Motor neuron (in vitro differentiated cells): ENCODE measurements at regions not wholly inside any gene's neighbourhood (a gene's known extent, or its start where the extent isn't known, plus 50 kb on each side); places are given as distances from the start of the nearest gene placed in this dataset.

Experiments
- ATAC-seq, 8 experiments: fragments of 200-7000 bp; cut with Tn5 transposase; replicated peaks in 6 of 8; 2 replicates each; pipeline ENCODE4 v1.8.0; 2021; ENCODE audit warnings: mild to moderate bottlenecking in 8 of 8, moderate library complexity in 8 of 8
- H3K27ac ChIP-seq, 2 donors: fragments of 250-450 bp; sonication (Bioruptor Pico); 2 replicates each; pipeline ENCODE4 v1.9.0; 2021; ENCODE audit warnings: antibody characterized with exemption in 2 of 2, mild to moderate bottlenecking in 2 of 2, moderate library complexity in 1 of 2
- H3K4me1 ChIP-seq, 2 donors: fragments of 250-450 bp; sonication (Bioruptor Pico); replicated peaks in 1 of 2; 2 replicates each; pipeline ENCODE4 v1.6.1; 2021; ENCODE audit warnings: antibody characterized with exemption in 2 of 2, mild to moderate bottlenecking in 2 of 2, moderate library complexity in 1 of 2
- H3K4me3 ChIP-seq, 5 donors: fragments of 250-450 bp; sonication (Bioruptor Pico); 2 replicates each; pipeline ENCODE4 v1.9.0; 2021; ENCODE audit warnings: antibody characterized with exemption in 5 of 5, mild to moderate bottlenecking in 5 of 5, moderate library complexity in 4 of 5
- WGBS, 10 experiments: fragments of 450-650 bp; shearing (Covaris generic); methylation state at CpG; one replicate each; pipeline ENCODE4 v1.0.0; 2022; 5-methylcytosine and 5-hydroxymethylcytosine counted together
- in situ Hi-C, 9 experiments: fragments of 400-800 bp; cut with MboI; loops; one replicate each; pipeline ENCODE4 v1.15.0; 2021; ENCODE audit warnings: low sequenced_read_pairs in 9 of 9, low pct_unique_long_range_greater_than_20kb in 2 of 9; ENCODE audit not compliant: unreplicated experiment in 9 of 9

- Histone ChIP-seq H3K27ac (no peak overlapping the region), H3K4me1 (peaks cover 7 to 13% of the 10 kb centered on the region in 2 donors), H3K4me3 (no peak overlapping the region)
- ATAC-seq = no peak
- in situ Hi-C loops = loop anchor here in 1 of 9 experiments (25.0 kb wide), 1 partner anchor 138 kb away; no protein-coding TSS in a partner anchor
Observed at GRCh38 chr4:17174751-17175150, 276.3 kb upstream of the LDB2 start.

DNA sequence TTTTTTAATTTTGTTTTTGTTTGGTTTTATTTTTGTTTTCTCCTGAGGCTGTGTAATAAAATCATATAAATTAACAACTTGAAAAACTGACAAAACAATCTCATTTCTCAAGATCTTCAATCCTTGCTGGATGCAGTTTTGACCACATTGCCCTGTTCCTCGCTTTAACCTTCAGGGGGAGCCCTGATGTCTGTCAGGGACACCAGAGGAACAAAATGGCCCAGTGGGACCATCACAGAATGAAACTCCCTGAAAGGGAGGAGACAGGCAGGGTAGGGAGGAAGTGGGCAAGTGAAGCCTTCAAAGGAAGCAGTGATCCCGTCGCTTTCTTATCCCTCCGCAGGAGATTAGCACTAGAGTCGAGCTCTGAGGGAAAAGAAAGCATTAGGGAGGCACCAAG is 274.9 kb upstream of the LDB2 start:
- Histone ChIP-seq H3K27ac (no peak overlapping the region), H3K4me3 (no peak overlapping the region), H3K4me1 (peaks cover 18 to 28% of the 10 kb centered on the region in 2 donors)
- in situ Hi-C loops = loop anchor here in 1 of 9 experiments (25.0 kb wide), 1 partner anchor 139 kb away; no protein-coding TSS in a partner anchor
- ATAC-seq = no peak
- 80 to 100% (median 87%) methylated on average over 1 to 5 of the region's 5 CpGs; no CpG with 5 or more reads in 2 of the 10 experiments for WGBS, 10 experiments

DNA sequence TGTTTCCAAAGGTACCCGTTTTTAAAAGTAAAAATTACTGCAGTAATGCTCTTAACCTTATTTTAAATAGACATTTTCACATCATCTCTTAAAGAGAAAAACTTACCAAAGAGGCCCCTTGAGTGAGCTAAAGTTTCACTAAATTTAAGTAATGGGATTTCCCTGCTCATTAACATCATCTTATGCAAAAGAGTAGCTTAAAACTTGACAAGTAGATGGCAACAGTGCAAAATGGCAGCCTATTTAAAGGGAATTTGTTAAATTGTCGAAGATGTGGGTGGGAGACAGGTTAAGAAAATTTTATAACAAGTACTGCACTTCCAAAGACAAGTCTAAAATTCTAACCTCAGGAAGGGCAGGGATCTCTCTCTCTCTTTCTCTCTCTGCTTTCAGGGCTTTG is 271.7 kb upstream of the LDB2 start:
- no peak overlapping the region for H3K4me3 ChIP-seq
- in situ Hi-C loops = loop anchor here in 1 of 9 experiments (25.0 kb wide), 1 partner anchor 142 kb away; no protein-coding TSS in a partner anchor
- peaks cover 22 to 33% of the 10 kb centered on the region in 2 donors for H3K4me1 ChIP-seq
- no peak overlapping the region for H3K27ac ChIP-seq
- no peak for ATAC-seq
- WGBS, 10 experiments = 50 to 100% (median 67%) methylated on average over 1 to 2 of the region's 2 CpGs; no CpG with 5 or more reads in 3 of the 10 experiments

DNA sequence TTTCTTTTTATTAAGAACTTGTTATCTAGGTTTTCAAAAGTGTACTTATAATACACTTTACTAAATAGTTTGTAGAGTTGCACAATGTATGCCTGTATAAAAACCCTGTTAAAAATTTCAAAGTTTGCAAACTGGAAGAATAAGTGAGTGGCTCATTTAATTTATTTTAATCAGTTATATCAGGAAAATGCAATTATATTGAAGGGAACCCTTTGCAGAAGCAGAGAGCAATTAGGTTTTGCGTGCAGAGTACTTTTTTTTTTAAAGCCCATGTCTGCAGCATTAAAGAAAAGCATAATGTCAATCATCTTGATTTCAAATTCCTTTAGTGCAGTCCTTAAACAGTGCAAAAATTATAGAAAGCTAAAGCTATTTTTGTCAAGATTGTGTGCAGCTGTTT is 271.3 kb upstream of the LDB2 start:
- in situ Hi-C loops = loop anchor here in 1 of 9 experiments (25.0 kb wide), 1 partner anchor 143 kb away; no protein-coding TSS in a partner anchor
- 86 to 100% (median 96%) methylated on average over 1 of the region's 1 CpG; no CpG with 5 or more reads in 2 of the 10 experiments for WGBS, 10 experiments
- peaks cover 22 to 33% of the 10 kb centered on the region in 2 donors for H3K4me1 ChIP-seq

GRCh38 chr4:17168571-17168970 is 270.1 kb upstream of the LDB2 start:
- ATAC-seq = peak; percentile 26 to 100 (median 97)
- Histone ChIP-seq H3K27ac (peak overlapping the region; percentile 10 to 12), H3K4me3 (no peak overlapping the region), H3K4me1 (peaks cover 22 to 33% of the 10 kb centered on the region in 2 donors)
- 0 to 60% (median 10%) methylated on average over 1 of the region's 1 CpG; no CpG with 5 or more reads in 4 of the 10 experiments for WGBS, 10 experiments
- in situ Hi-C loops = loop anchor here in 1 of 9 experiments (25.0 kb wide), 1 partner anchor 144 kb away; no protein-coding TSS in a partner anchor

More for the DNA sequence above, 271.3 kb upstream of the LDB2 start:
- H3K27ac ChIP-seq = no peak overlapping the region
- ATAC-seq = no peak
- H3K4me3 ChIP-seq = no peak overlapping the region

- in situ Hi-C loops = loop anchor here in 1 of 9 experiments (25.0 kb wide), 1 partner anchor 145 kb away; no protein-coding TSS in a partner anchor
- Histone ChIP-seq H3K27ac (no peak overlapping the region), H3K4me1 (peaks cover 22 to 33% of the 10 kb centered on the region in 2 donors), H3K4me3 (no peak overlapping the region)
- peak in 3 of 8 experiments; percentile 4 to 35 (median 33) for ATAC-seq
- WGBS, 10 experiments = 17 to 100% (median 48%) methylated on average over 1 to 5 of the region's 5 CpGs; no CpG with 5 or more reads in 4 of the 10 experiments
Observed at GRCh38 chr4:17166954-17167353, 268.5 kb upstream of the LDB2 start.

DNA sequence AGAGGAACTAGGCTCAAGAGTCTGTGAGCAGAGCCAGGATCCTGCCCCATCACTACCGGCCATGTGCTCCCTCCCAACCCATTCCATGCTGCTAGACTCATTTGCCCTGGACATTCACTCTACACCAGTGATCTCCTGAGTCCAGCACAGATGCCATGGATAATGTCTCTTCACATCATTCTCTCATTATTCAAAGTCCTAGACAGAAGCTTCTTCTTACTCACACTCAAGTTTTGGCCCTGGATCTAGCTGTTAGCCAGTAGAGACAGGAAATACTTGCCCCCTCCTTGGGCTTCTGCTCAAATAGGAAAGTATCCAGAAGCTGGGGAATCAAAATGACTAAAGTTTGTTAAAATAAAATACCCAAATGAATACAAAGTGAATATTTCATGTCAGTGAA is 266.8 kb upstream of the LDB2 start:
- ATAC-seq = no peak
- H3K4me3 ChIP-seq = no peak overlapping the region
- H3K4me1 ChIP-seq = peaks cover 22 to 30% of the 10 kb centered on the region in 2 donors
- in situ Hi-C loops = loop anchor here in 1 of 9 experiments (25.0 kb wide), 1 partner anchor 147 kb away; no protein-coding TSS in a partner anchor
- no peak overlapping the region for H3K27ac ChIP-seq
- 17 to 100% (median 80%) methylated on average over 1 of the region's 1 CpG; no CpG with 5 or more reads in 5 of the 10 experiments for WGBS, 10 experiments

- no peak overlapping the region for H3K27ac ChIP-seq
- ATAC-seq = peak in 2 of 8 experiments; percentile 1 to 8
- H3K4me1 ChIP-seq = peaks cover 22 to 24% of the 10 kb centered on the region in 2 donors
- no peak overlapping the region for H3K4me3 ChIP-seq
- in situ Hi-C loops = loop anchor here in 1 of 9 experiments (25.0 kb wide), 1 partner anchor 148 kb away; no protein-coding TSS in a partner anchor
- WGBS, 10 experiments = 3 to 93% (median 72%) methylated on average over 2 of the region's 2 CpGs; no CpG with 5 or more reads in 1 of the 10 experiments
Observed at GRCh38 chr4:17164666-17165065, 266.2 kb upstream of the LDB2 start.

GRCh38 chr4:17163156-17163771 is 264.8 kb upstream of the LDB2 start:
- peak in 3 of 8 experiments; percentile 23 to 74 (median 58) for ATAC-seq
- no peak overlapping the region for H3K4me3 ChIP-seq
- peaks cover 10% of the 10 kb centered on the region in 2 donors for H3K4me1 ChIP-seq
- WGBS, 10 experiments = 0 to 89% (median 42%) methylated on average over 1 to 2 of the region's 3 CpGs; no CpG with 5 or more reads in 5 of the 10 experiments
- in situ Hi-C loops = loop anchor here in 1 of 9 experiments (25.0 kb wide), 1 partner anchor 149 kb away; no protein-coding TSS in a partner anchor
- no peak overlapping the region for H3K27ac ChIP-seq

- 0 to 95% (median 87%) methylated on average over 3 to 4 of the region's 4 CpGs; no CpG with 5 or more reads in 1 of the 10 experiments for WGBS, 10 experiments
- in situ Hi-C loops = loop anchor here in 1 of 9 experiments (25.0 kb wide), 1 partner anchor 155 kb away; no protein-coding TSS in a partner anchor
- Histone ChIP-seq H3K4me3 (no peak overlapping the region), H3K4me1 (no peaks in the 10 kb centered on the region), H3K27ac (no peak overlapping the region)
- ATAC-seq = peak in 3 of 8 experiments; percentile 87 to 96 (median 90)
Observed at GRCh38 chr4:17157304-17157703, 258.9 kb upstream of the LDB2 start.

DNA sequence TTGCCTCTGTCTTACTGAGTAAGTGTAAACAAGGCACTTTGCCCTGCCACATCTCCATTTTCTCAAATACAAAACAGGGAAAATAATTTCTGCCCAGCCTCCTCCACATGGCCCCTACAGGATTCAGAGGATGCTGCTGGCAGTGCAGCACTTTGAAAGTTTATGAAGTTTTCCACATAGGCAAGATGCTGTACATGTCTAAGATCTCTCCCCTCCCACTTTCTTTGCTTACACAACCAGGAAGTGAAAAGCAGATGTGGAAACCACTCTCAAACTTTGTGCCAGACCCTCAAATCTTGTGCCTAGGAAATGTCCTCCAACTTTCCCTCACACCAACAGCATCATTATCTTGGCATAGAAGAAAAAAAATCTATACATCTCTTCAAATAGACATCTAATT is 257.0 kb upstream of the LDB2 start:
- Histone ChIP-seq H3K4me1 (no peaks in the 10 kb centered on the region), H3K4me3 (no peak overlapping the region), H3K27ac (no peak overlapping the region)
- in situ Hi-C loops = loop anchor here in 1 of 9 experiments (25.0 kb wide), 1 partner anchor 157 kb away; no protein-coding TSS in a partner anchor
- ATAC-seq = peak in 1 of 8 experiments; percentile 32

DNA sequence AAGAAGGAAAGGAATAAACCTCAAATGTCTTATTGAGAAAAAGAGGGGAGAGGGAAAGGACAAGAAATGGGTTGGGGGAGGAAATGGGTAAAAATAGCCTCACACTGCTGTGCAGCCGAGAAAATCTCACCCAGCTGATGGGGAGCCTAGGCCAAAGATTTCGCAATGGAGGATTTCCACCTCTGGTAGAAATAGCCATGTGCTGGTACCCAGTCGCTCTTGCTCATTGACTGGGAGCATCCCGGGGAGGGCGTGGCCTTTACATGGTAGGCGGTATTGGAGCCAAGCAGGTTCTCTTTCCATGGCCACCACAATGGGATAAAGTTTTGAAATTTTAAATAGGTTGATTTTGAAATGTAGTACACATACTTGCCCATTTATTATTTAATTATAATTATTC is 255.1 kb upstream of the LDB2 start:
- H3K27ac ChIP-seq = no peak overlapping the region
- no peaks in the 10 kb centered on the region for H3K4me1 ChIP-seq
- in situ Hi-C loops = loop anchor here in 1 of 9 experiments (25.0 kb wide), 1 partner anchor 159 kb away; no protein-coding TSS in a partner anchor
- WGBS, 10 experiments = 66 to 100% (median 93%) methylated on average over 3 to 6 of the region's 6 CpGs; no CpG with 5 or more reads in 1 of the 10 experiments
- no peak overlapping the region for H3K4me3 ChIP-seq
- no peak for ATAC-seq

GRCh38 chr4:17152941-17153540 is 254.6 kb upstream of the LDB2 start:
- no peak for ATAC-seq
- H3K4me1 ChIP-seq = no peaks in the 10 kb centered on the region
- in situ Hi-C loops = loop anchor here in 1 of 9 experiments (25.0 kb wide), 1 partner anchor 159 kb away; no protein-coding TSS in a partner anchor
- no peak overlapping the region for H3K27ac ChIP-seq
- no peak overlapping the region for H3K4me3 ChIP-seq
- WGBS, 10 experiments = 64 to 96% (median 83%) methylated on average over 3 to 6 of the region's 6 CpGs
